WTC11 (cell line): ENCODE measurements at regions not wholly inside any gene's neighbourhood (a gene's known extent, or its start where the extent isn't known, plus 50 kb on each side); places are given as distances from the start of the nearest gene placed in this dataset.

Source experiments
- ARID4B ChIP-seq: sonication (generic); formaldehyde crosslinking; IDR thresholded peaks from 2 replicates; pipeline ENCODE4 v1.8.0; 2023; ENCODE audit warnings: missing genetic modification reagents, mild to moderate bottlenecking, borderline replicate concordance
- ATF1 ChIP-seq: sonication (generic); formaldehyde crosslinking; IDR thresholded peaks from 2 replicates; pipeline ENCODE4 v1.8.1; 2023; ENCODE audit warnings: mild to moderate bottlenecking, moderate library complexity, missing genetic modification reagents
- ATF6 ChIP-seq: sonication (generic); formaldehyde crosslinking; IDR thresholded peaks from 2 replicates; pipeline ENCODE4 v1.8.1; 2023; ENCODE audit warnings: mild to moderate bottlenecking, missing genetic modification reagents
- CREM ChIP-seq: sonication (generic); formaldehyde crosslinking; IDR thresholded peaks from 2 replicates; pipeline ENCODE4 v1.8.1; 2022; ENCODE audit warnings: mild to moderate bottlenecking, missing genetic modification reagents, moderate library complexity
- E2F5 ChIP-seq: sonication (generic); formaldehyde crosslinking; IDR thresholded peaks from 2 replicates; pipeline ENCODE4 v1.8.1; 2022; ENCODE audit warnings: mild to moderate bottlenecking, moderate library complexity, missing genetic modification reagents
- ESRRA ChIP-seq: sonication (generic); formaldehyde crosslinking; IDR thresholded peaks from 2 replicates; pipeline ENCODE4 v1.8.1; 2022; ENCODE audit warnings: mild to moderate bottlenecking, missing genetic modification reagents, borderline replicate concordance
- FOXP4 ChIP-seq: sonication (generic); formaldehyde crosslinking; IDR thresholded peaks from 2 replicates; pipeline ENCODE4 v1.8.0; 2022; ENCODE audit warnings: mild to moderate bottlenecking, missing genetic modification reagents
- KAT7 ChIP-seq: sonication (generic); formaldehyde crosslinking; IDR thresholded peaks from 2 replicates; pipeline ENCODE4 v1.8.1; 2023; ENCODE audit warnings: missing genetic modification reagents, mild to moderate bottlenecking, borderline replicate concordance
- MLX ChIP-seq: sonication (generic); formaldehyde crosslinking; IDR thresholded peaks from 2 replicates; pipeline ENCODE4 v1.8.1; 2023; ENCODE audit warnings: mild to moderate bottlenecking, missing genetic modification reagents, moderate library complexity
- MYBL2 ChIP-seq: sonication (generic); formaldehyde crosslinking; IDR thresholded peaks from 2 replicates; pipeline ENCODE4 v1.8.1; 2023; ENCODE audit warnings: mild to moderate bottlenecking, moderate library complexity, missing genetic modification reagents
- NFE2L1 ChIP-seq: sonication (generic); formaldehyde crosslinking; IDR thresholded peaks from 2 replicates; pipeline ENCODE4 v1.8.1; 2023; ENCODE audit warnings: missing genetic modification reagents
- NR1H2 ChIP-seq: sonication (generic); formaldehyde crosslinking; IDR thresholded peaks from 2 replicates; pipeline ENCODE4 v1.9.0; 2021; ENCODE audit warnings: mild to moderate bottlenecking, moderate library complexity, missing genetic modification reagents
- NR3C1 ChIP-seq: sonication (generic); formaldehyde crosslinking; conservative IDR thresholded peaks from 2 replicates; pipeline ENCODE4 v1.8.1; 2023; ENCODE audit warnings: low read depth, mild to moderate bottlenecking, missing genetic modification reagents
- SMAD3 ChIP-seq: sonication (generic); formaldehyde crosslinking; IDR thresholded peaks from 2 replicates; pipeline ENCODE4 v1.8.0; 2022; ENCODE audit warnings: missing genetic modification reagents, mild to moderate bottlenecking, borderline replicate concordance
- ZBTB21 ChIP-seq: sonication (generic); formaldehyde crosslinking; IDR thresholded peaks from 2 replicates; pipeline ENCODE4 v1.8.1; 2023; ENCODE audit warnings: mild to moderate bottlenecking, missing genetic modification reagents, borderline replicate concordance
- ZNF138 ChIP-seq: sonication (generic); formaldehyde crosslinking; conservative IDR thresholded peaks from 2 replicates; pipeline ENCODE4 v1.8.1; 2022; ENCODE audit warnings: mild to moderate bottlenecking, moderate library complexity, missing genetic modification reagents
- ZNF281 ChIP-seq: sonication (generic); formaldehyde crosslinking; IDR thresholded peaks from 2 replicates; pipeline ENCODE4 v1.8.0; 2023; ENCODE audit warnings: mild to moderate bottlenecking, missing genetic modification reagents
- ZNF425 ChIP-seq: fragments of 250-450 bp; sonication (Bioruptor Pico); conservative IDR thresholded peaks from 2 replicates; pipeline ENCODE4 v1.9.0; 2021; ENCODE audit warnings: mild to moderate bottlenecking

GRCh38 chr4:123304151-123304964, 92.2 kb upstream of the SPRY1 start (continued):
- TF ChIP-seq FOXP4 (CRISPR knock-in tag), result peak; percentile 86
- peak; percentile 82; the same call in 1 of the 2 replicates for TF ChIP-seq KAT7 (CRISPR knock-in tag)
- TF ChIP-seq SMAD3 (CRISPR knock-in tag), result peak; percentile 86; the same call in 1 of the 2 replicates
- TF ChIP-seq ARID4B (CRISPR knock-in tag), result peak; percentile 71; the same call in 1 of the 2 replicates
- TF ChIP-seq ZBTB21 (CRISPR knock-in tag), result peak; percentile 87
- TF ChIP-seq ZNF281 (CRISPR knock-in tag), result peak; percentile 85; the same call in 1 of the 2 replicates
- peak; percentile 89 for TF ChIP-seq MYBL2 (CRISPR knock-in tag)
- peak; percentile 48; the same call in 1 of the 2 replicates for TF ChIP-seq NFE2L1 (CRISPR knock-in tag)
- peak; percentile 87 for TF ChIP-seq CREM (CRISPR knock-in tag)
- TF ChIP-seq ZNF425 (CRISPR knock-in tag), result no peak
- TF ChIP-seq NR1H2 (CRISPR knock-in tag), result no peak
- TF ChIP-seq E2F5 (CRISPR knock-in tag), result no peak
- peak; percentile 53; the same call in 1 of the 2 replicates for TF ChIP-seq ZNF138
- no peak for TF ChIP-seq ATF1 (CRISPR knock-in tag)
- TF ChIP-seq ESRRA (CRISPR knock-in tag), result 0 out of 2 replicates have a peak, but pooled peaks have one; percentile 33
- TF ChIP-seq NR3C1 (CRISPR knock-in tag), result 0 out of 2 replicates have a peak, but pooled peaks have one; percentile 68
- no peak for TF ChIP-seq ATF6 (CRISPR knock-in tag)
- TF ChIP-seq MLX (CRISPR knock-in tag), result no peak
